Neural cell (in vitro differentiated cells): ENCODE measurements at regions not wholly inside any gene's neighbourhood (a gene's known extent, or its start where the extent isn't known, plus 50 kb on each side); places are given as distances from the start of the nearest gene placed in this dataset.
"Not testable (repeated sequence)": the region's sequence is repeated elsewhere in the genome, so short reads cannot be mapped to it uniquely, and the experiment has no call there.

ENCODE experiments used
- CTCF ChIP-seq: fragments of 450-650 bp; IDR thresholded peaks from 2 replicates; pipeline ENCODE4 v1.5.1; 2014; ENCODE audit warnings: antibody characterized with exemption, mild to moderate bottlenecking, moderate library complexity; ENCODE audit not compliant: poor library complexity, severe bottlenecking
- EP300 ChIP-seq: fragments of 450-650 bp; conservative IDR thresholded peaks from 2 replicates; pipeline ENCODE4 v1.6.1; 2014; ENCODE audit warnings: antibody characterized with exemption, mild to moderate bottlenecking, moderate library complexity; ENCODE audit not compliant: poor library complexity, severe bottlenecking
- EZH2 ChIP-seq: fragments of 200-600, 300-800 bp; shearing (Covaris generic), sonication (generic); IDR thresholded peaks from 2 replicates; pipeline ENCODE4 v1.6.1; 2014; ENCODE audit warnings: antibody characterized with exemption, low read length, borderline replicate concordance, mild to moderate bottlenecking; ENCODE audit not compliant: insufficient read depth, poor library complexity, severe bottlenecking

GRCh38 chr17:36695710-36696109 is 94.3 kb downstream of the MRM1 start:
- TF ChIP-seq EZH2, CTCF, EP300: not testable (repeated sequence)
